ENCODE measurements at regions not wholly inside any gene's neighbourhood (a gene's known extent, or its start where the extent isn't known, plus 50 kb on each side); places are given as distances from the start of the nearest gene placed in this dataset.
"Not testable (repeated sequence)": the region's sequence is repeated elsewhere in the genome, so short reads cannot be mapped to it uniquely, and the experiment has no call there.

GRCh38 chr6:4478098-4478497 is 298.1 kb upstream of the CDYL start:
- TF ChIP-seq EZH2phosphoT487 (IDR thresholded peaks at IDR 0.05; ENCODE audit: insufficient read depth, low read depth) (no peak), EZH2 (IDR thresholded peaks at IDR 0.05; ENCODE audit: insufficient read depth, poor library complexity, severe bottlenecking) (no peak)
- H3K9me2 ChIP-seq (ENCODE audit: insufficient read depth) = no peaks in the 10 kb centered on the region

GRCh38 chr6:4474810-4475209 is 301.4 kb upstream of the CDYL start:
- Histone ChIP-seq H3F3A (ENCODE audit: insufficient read depth) (no peaks in the 10 kb centered on the region), H3K9me2 (ENCODE audit: insufficient read depth) (no peaks in the 10 kb centered on the region), H3K4me2 (ENCODE audit: unreplicated experiment) (no peak overlapping the region), H3K4me1 (ENCODE audit: insufficient read depth) (no peaks in the 10 kb centered on the region), H3K4me3 (no peak overlapping the region), H3K36me3 (ENCODE audit: low read depth) (no peaks in the 10 kb centered on the region), H4K20me1 (ENCODE audit: insufficient read depth) (no peaks in the 10 kb centered on the region), H3K9me3 (ENCODE audit: low read depth) (no peaks in the 10 kb centered on the region), H3K79me2 (ENCODE audit: insufficient read depth) (no peaks in the 10 kb centered on the region), H3K9ac (no peak overlapping the region), H3K27me3 (replicated peaks; ENCODE audit: insufficient read depth) (no peaks in the 10 kb centered on the region), H3K27ac (no peak overlapping the region), H2AFZ (no peak overlapping the region)
- no peak for DNase-seq
- no peak for TF ChIP-seq EZH2phosphoT487 (IDR thresholded peaks at IDR 0.05; ENCODE audit: insufficient read depth, low read depth)
- TF ChIP-seq EZH2 (IDR thresholded peaks at IDR 0.05; ENCODE audit: insufficient read depth, poor library complexity, severe bottlenecking) = no peak
- WGBS, 2 experiments (ENCODE audit: low coverage in 1 of 2, low lambda C conversion rate in 2 of 2, missing lambda C conversion rate in 2 of 2) = 62 to 66% methylated on average over 4 of the region's 4 CpGs
- in situ Hi-C loops (cut with MboI) = no loop called here

More at GRCh38 chr6:4478098-4478497, 298.1 kb upstream of the CDYL start:
- Histone ChIP-seq H3K9ac (no peak overlapping the region), H3F3A (ENCODE audit: insufficient read depth) (no peaks in the 10 kb centered on the region), H3K4me2 (ENCODE audit: unreplicated experiment) (no peak overlapping the region), H4K20me1 (ENCODE audit: insufficient read depth) (no peaks in the 10 kb centered on the region), H2AFZ (no peak overlapping the region), H3K36me3 (ENCODE audit: low read depth) (no peaks in the 10 kb centered on the region), H3K27ac (no peak overlapping the region), H3K4me3 (no peak overlapping the region), H3K27me3 (replicated peaks; ENCODE audit: insufficient read depth) (no peaks in the 10 kb centered on the region), H3K9me3 (ENCODE audit: low read depth) (no peaks in the 10 kb centered on the region), H3K4me1 (ENCODE audit: insufficient read depth) (no peaks in the 10 kb centered on the region), H3K79me2 (ENCODE audit: insufficient read depth) (no peaks in the 10 kb centered on the region)
- in situ Hi-C loops (cut with MboI) = no loop called here
- no peak for DNase-seq
- WGBS, 2 experiments (ENCODE audit: low coverage in 1 of 2, low lambda C conversion rate in 2 of 2, missing lambda C conversion rate in 2 of 2) = 61 to 76% methylated on average over 3 of the region's 3 CpGs

GRCh38 chr6:4472969-4473642 is 303.1 kb upstream of the CDYL start:
- Histone ChIP-seq H3K4me3 (no peak overlapping the region), H3K9me2 (ENCODE audit: insufficient read depth) (no peaks in the 10 kb centered on the region), H3K36me3 (ENCODE audit: low read depth) (no peaks in the 10 kb centered on the region), H3F3A (ENCODE audit: insufficient read depth) (no peaks in the 10 kb centered on the region), H3K27ac (no peak overlapping the region), H3K9ac (no peak overlapping the region), H3K4me1 (ENCODE audit: insufficient read depth) (no peaks in the 10 kb centered on the region), H3K79me2 (ENCODE audit: insufficient read depth) (no peaks in the 10 kb centered on the region), H3K27me3 (replicated peaks; ENCODE audit: insufficient read depth) (no peaks in the 10 kb centered on the region), H3K9me3 (ENCODE audit: low read depth) (no peaks in the 10 kb centered on the region), H2AFZ (no peak overlapping the region), H4K20me1 (ENCODE audit: insufficient read depth) (no peaks in the 10 kb centered on the region), H3K4me2 (ENCODE audit: unreplicated experiment) (no peak overlapping the region)
- in situ Hi-C loops (cut with MboI) = no loop called here
- no peak for DNase-seq
- WGBS, 2 experiments (ENCODE audit: low coverage in 1 of 2, low lambda C conversion rate in 2 of 2, missing lambda C conversion rate in 2 of 2) = 58 to 60% methylated on average over 6 of the region's 6 CpGs
- TF ChIP-seq EZH2phosphoT487 (IDR thresholded peaks at IDR 0.05; ENCODE audit: insufficient read depth, low read depth) = no peak
- no peak for TF ChIP-seq EZH2 (IDR thresholded peaks at IDR 0.05; ENCODE audit: insufficient read depth, poor library complexity, severe bottlenecking)

DNA sequence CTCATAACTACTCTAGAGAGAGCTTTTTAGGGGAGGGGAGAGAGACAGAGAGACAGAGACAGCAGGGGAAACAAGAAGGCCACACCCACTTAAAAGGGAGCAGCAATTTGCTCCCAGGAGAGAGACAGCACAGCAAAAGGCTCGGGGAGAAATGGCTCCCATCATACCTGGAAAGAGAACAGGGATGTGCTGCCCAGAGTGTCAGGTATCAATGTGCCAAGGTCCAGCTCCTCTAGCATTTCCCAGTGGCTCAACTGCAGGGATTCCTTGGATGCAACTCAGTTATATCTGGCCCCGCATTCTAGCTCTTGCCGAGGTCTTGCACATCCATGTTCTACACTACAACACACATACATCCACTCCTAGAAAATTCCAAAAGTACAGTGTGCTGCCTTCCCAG is 304.0 kb upstream of the CDYL start:
- WGBS, 2 experiments (ENCODE audit: low coverage in 1 of 2, low lambda C conversion rate in 2 of 2, missing lambda C conversion rate in 2 of 2) = 76 to 84% methylated on average over 3 of the region's 3 CpGs
- in situ Hi-C loops (cut with MboI) = no loop called here
- no peaks in the 10 kb centered on the region for H3K4me1 ChIP-seq (ENCODE audit: insufficient read depth)

DNA sequence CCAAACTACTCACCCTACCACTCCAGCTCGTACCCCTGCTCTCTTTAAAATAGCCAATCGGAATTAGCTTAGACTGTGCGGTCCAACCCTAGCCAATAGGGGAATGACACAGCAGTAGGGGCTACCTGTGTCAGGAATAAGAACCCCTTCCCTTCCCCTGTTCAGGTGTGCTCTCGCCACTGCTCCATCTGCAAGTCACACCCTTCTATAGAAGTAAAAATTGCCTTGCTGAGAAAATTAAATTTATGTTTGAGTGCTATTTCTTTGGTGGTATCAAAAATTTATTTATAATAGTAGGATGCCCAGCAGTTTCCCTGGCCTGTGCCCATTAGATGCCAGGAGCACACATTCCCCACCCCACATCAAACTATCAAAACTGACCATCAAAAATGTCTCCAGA is 304.7 kb upstream of the CDYL start:
- H3K4me1 ChIP-seq (ENCODE audit: insufficient read depth); H3K9me2 ChIP-seq (ENCODE audit: insufficient read depth); H3K4me3 ChIP-seq; H2AFZ ChIP-seq; H4K20me1 ChIP-seq (ENCODE audit: insufficient read depth); H3K36me3 ChIP-seq (ENCODE audit: low read depth); H3K4me2 ChIP-seq (ENCODE audit: unreplicated experiment); H3K9me3 ChIP-seq (ENCODE audit: low read depth); H3F3A ChIP-seq (ENCODE audit: insufficient read depth); DNase-seq; H3K79me2 ChIP-seq (ENCODE audit: insufficient read depth); H3K27me3 ChIP-seq (replicated peaks; ENCODE audit: insufficient read depth); H3K9ac ChIP-seq; in situ Hi-C loops (cut with MboI); H3K27ac ChIP-seq: not testable (repeated sequence)
- WGBS, 2 experiments (ENCODE audit: low coverage in 1 of 2, low lambda C conversion rate in 2 of 2, missing lambda C conversion rate in 2 of 2) = 77 to 82% methylated on average over 4 of the region's 4 CpGs

More for the DNA sequence above, 304.0 kb upstream of the CDYL start:
- Histone ChIP-seq H3K79me2 (ENCODE audit: insufficient read depth) (no peaks in the 10 kb centered on the region), H3K27ac (no peak overlapping the region), H3K4me3 (no peak overlapping the region), H3K9me3 (ENCODE audit: low read depth) (no peaks in the 10 kb centered on the region), H4K20me1 (ENCODE audit: insufficient read depth) (no peaks in the 10 kb centered on the region), H3K27me3 (replicated peaks; ENCODE audit: insufficient read depth) (no peaks in the 10 kb centered on the region), H3K9me2 (ENCODE audit: insufficient read depth) (no peaks in the 10 kb centered on the region), H3K9ac (no peak overlapping the region), H3K36me3 (ENCODE audit: low read depth) (no peaks in the 10 kb centered on the region), H3K4me2 (ENCODE audit: unreplicated experiment) (no peak overlapping the region), H3F3A (ENCODE audit: insufficient read depth) (no peaks in the 10 kb centered on the region), H2AFZ (no peak overlapping the region)
- DNase-seq = no peak
- no peak for TF ChIP-seq EZH2phosphoT487 (IDR thresholded peaks at IDR 0.05; ENCODE audit: insufficient read depth, low read depth)
- TF ChIP-seq EZH2 (IDR thresholded peaks at IDR 0.05; ENCODE audit: insufficient read depth, poor library complexity, severe bottlenecking) = no peak

Data from GM23248 (cell line).